WI38 (cell line): ENCODE measurements at regions not wholly inside any gene's neighbourhood (a gene's known extent, or its start where the extent isn't known, plus 50 kb on each side); places are given as distances from the start of the nearest gene placed in this dataset.

Source experiments
- H3K4me3 ChIP-seq: 2 replicates; pipeline ENCODE4 v1.5.1; 2011; ENCODE audit warnings: low read depth, mild to moderate bottlenecking, control low read depth, low read length
- TF ChIP-seq, protein P1 (sequence below): IDR thresholded peaks from 2 replicates; pipeline ENCODE4 v1.5.1; 2012; ENCODE audit warnings: low read depth, mild to moderate bottlenecking, control low read depth, low read length

DNA sequence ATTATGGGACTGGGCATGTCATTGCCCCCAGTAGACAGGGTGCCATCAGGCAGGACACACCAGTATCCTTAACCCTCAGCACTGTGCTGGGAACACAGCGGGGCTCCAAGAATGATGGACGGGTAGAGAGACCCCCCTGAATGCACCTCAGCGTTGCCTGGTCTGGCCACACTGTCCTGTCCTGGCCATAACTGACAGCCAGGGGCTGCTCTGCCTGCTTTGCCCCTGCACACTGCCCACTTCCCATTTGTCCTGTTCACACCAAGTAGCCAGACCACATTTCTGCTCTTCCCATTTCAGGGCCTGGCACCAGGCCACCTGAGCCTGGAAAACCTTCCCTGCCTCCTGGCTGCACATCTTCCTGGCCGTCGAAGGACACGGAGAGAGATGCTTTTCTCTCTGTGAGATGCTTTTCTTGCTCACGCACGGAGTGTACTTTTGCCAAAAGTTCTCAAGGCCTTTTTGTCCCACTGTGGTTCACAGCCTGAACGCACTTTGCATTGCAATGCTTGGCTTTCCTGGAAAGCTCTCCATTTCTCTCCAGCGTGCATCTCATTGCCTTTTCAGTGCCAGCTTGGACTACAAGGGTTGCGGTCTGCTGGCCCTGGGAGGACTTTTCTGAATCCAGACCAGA, 131.0 kb upstream of the EEPD1 start:
- TF ChIP-seq, protein P1, sequence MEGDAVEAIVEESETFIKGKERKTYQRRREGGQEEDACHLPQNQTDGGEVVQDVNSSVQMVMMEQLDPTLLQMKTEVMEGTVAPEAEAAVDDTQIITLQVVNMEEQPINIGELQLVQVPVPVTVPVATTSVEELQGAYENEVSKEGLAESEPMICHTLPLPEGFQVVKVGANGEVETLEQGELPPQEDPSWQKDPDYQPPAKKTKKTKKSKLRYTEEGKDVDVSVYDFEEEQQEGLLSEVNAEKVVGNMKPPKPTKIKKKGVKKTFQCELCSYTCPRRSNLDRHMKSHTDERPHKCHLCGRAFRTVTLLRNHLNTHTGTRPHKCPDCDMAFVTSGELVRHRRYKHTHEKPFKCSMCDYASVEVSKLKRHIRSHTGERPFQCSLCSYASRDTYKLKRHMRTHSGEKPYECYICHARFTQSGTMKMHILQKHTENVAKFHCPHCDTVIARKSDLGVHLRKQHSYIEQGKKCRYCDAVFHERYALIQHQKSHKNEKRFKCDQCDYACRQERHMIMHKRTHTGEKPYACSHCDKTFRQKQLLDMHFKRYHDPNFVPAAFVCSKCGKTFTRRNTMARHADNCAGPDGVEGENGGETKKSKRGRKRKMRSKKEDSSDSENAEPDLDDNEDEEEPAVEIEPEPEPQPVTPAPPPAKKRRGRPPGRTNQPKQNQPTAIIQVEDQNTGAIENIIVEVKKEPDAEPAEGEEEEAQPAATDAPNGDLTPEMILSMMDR: no peak
- no peak overlapping the region for H3K4me3 ChIP-seq

DNA sequence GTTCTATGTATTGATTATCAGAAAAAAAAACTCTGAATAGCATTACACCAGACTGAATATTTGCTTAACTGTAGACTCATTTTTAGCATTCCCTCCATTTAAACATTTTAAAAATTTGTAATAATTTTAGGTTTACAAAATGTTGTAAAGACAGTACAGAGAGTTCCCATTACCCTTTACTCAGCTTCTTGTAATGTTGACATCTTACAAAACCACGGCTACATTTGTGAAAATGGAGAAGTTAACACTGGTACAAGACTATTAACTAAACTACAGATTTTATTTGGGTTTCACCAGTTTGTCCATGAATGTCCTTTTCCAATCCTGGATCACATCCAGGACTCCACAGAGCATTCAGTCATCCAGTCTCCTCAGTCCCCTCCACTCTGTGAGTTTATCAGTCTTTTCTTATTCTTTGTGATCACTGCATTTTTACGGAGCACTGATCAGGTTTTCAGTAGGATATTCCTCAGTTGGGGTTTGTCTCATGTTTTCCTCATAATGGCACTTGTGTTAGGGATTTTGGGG, 130.0 kb upstream of the EEPD1 start:
- H3K4me3 ChIP-seq: no peak overlapping the region
- TF ChIP-seq, protein P1: no peak

DNA sequence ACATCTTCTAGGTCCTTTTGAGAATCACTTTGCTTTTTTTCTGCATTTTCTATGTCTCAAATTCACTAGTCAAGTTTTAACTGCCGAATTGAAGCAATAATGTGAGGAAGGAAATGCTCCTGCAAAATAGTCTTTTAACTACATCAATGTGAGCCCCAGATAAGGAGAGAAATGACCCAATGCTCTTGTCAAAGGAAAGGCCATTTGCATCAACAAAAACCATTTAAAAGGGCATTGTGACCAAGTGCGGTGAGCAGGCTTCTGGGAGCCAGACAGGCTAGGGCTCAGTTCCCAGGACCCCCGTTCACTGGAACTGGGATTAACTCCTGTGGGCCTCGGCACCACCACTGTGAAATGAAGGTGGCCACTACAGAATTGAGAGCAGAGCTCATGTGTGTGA, 127.9 kb upstream of the EEPD1 start:
- no peak overlapping the region for H3K4me3 ChIP-seq
- TF ChIP-seq, protein P1: no peak

DNA sequence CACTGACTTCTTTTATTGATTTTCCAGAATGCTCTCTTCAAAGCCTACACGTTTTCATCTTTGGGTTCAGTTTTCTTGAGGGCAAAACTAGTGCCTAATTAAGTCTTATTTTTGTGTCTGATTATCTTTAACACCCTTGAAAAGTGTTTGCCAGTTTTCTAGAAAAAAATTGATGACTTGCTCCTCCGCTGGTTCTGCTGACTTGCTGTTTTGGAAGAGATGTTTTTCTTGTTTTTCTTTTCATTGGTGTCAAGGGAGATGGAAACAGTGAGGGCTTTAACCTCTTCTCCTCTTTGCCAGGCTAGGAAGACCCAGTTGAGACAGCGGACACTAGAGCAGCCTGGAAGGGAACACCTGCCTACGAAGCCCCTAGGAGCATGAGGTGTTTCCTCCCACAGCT, 123.7 kb upstream of the EEPD1 start:
- TF ChIP-seq, protein P1: no peak
- no peak overlapping the region for H3K4me3 ChIP-seq

DNA sequence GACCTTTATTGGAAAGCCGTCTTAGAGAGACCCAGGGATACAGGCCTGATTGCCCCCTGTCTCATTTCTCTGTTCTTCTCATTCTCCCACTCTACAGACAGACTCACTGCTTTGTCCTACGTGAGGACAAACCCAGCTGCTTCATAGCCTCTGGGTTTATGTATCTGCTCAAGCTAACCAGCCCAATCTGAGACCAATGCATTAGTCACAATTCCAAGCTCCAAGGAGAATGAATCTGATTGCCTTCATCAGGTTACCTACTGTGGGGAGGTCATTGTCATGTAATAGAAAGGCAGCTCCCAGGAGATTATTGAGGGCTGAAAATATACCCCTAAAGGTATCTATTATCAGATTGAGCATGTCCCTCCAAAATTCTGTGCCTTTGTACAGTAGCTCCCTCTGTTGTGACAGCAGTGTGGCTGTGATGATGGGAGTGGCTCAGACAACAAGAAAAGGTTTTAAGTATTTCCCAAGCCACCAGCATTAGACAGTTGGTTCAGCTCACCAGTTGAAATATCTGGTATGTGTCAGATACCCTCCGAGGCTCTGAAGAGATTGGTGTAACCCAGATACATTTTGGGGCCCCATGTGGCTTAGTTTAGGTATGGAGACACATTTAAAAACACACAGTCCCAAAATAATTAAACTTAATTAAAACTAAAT, 123.1 kb upstream of the EEPD1 start:
- no peak overlapping the region for H3K4me3 ChIP-seq
- TF ChIP-seq, protein P1: no peak

DNA sequence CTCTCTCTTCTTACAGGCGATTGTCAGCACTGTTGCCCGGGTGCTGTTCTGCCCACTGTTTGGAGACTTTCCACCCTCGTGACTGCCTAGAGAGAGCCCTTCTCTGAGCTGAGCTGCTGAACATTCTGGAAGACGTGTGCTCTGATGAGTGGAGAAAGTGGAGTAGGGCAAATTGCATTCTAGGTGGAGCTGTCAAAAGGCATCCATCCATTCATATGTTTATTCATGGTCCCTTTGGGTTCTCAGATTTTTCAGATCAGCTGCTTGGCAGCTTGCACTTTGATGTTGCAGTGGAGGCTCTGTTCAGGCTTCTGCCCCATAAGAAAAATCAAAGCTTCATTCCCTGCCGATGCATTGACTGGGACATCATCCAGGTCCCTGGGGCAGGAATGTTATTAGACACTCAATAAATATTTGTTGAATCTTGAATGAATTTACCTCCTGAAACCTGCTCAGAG, 120.7 kb upstream of the EEPD1 start:
- no peak overlapping the region for H3K4me3 ChIP-seq
- TF ChIP-seq, protein P1: no peak

DNA sequence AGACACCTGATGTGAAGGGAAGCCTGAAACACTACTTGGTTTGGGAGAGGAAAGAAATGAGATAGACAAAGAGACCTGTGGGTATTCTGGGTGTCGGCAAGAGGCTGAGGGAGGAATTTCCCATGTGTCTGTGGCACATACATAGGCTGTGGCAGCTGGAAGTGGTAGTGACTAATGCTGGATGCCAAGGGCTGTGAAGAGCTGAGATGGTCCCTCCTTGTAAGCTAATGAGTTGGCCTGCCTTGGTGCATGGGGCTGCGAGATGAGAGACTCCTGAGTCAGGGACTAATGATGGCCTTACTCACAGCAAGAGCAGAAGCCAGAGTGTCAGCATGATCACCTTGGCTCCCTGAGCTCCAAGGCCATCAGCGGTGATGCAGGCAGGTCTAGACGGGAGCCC, 119.0 kb upstream of the EEPD1 start:
- no peak overlapping the region for H3K4me3 ChIP-seq
- TF ChIP-seq, protein P1: no peak
